ENCODE measurements at regions not wholly inside any gene's neighbourhood (a gene's known extent, or its start where the extent isn't known, plus 50 kb on each side); places are given as distances from the start of the nearest gene placed in this dataset.
"Not testable (repeated sequence)": the region's sequence is repeated elsewhere in the genome, so short reads cannot be mapped to it uniquely, and the experiment has no call there.

GRCh38 chr5:12573916-12574297 lies 669.7 kb upstream of the CTNND2 start:
- DNase-seq (ENCODE audit: low spot score): not testable (repeated sequence)

- no peak for DNase-seq (ENCODE audit: low spot score)
Measured at GRCh38 chr5:12570688-12571087, 666.4 kb upstream of the CTNND2 start.

DNA sequence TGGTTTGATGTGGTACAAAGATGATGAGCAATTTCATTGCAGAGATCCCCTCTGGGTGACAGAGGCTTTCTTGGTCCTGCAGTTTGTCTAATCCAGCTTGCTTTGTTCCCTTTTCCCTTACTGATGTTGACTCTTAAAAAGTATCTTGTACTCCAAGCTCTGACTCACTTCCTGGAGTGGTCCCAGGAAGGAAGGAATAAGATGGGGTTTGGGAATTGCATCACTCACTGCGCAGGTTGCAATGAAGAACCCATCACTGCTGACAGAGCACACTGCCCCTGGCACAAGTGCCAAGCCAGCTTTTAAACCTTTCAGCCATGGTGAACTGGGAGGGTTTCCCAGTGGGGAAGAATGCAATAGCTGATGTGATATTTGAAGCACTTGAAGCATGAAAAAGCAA lies 662.2 kb upstream of the CTNND2 start:
- DNase-seq (ENCODE audit: low spot score): no peak

GRCh38 chr5:12557012-12557411 lies 652.8 kb upstream of the CTNND2 start:
- DNase-seq (ENCODE audit: low spot score): no peak

DNA sequence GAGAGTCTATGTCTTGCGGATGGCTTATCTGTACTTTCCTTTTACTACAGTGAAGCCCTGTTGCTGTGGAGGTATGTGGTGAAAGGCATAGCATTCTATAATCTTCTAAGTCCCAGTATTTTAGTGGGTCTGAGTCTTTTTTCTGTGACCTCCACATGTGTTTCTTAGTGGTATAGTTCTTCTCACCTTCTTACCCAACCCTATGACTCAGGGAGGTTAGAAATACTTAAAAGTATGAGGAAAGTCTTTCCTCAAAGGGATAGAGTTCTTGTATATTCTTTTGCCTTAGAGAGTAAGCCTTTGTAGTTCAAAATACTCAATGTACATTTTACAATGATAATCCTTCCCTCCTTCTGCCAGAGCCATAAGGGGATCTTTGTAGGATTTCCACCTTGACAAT lies 621.9 kb upstream of the CTNND2 start:
- no peak for DNase-seq (ENCODE audit: low spot score)

DNA sequence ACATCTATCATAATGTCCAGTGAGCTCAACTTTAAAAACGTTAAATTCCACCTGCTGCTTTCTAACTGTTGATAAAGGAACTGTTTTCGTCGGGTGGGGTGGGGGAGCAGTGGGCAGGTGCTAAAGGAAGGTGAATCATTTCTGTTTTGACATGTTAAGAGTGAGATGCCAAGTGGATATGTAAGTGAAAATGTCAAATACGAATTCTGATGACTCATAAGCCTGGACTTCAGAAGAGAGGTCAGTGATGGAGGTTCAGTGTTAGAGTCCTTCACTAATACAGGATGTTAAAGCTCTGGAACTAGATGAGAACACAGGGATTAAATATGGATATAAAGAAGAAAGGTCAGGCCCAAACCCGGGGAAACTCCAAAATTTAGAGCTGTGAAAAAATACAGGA lies 617.9 kb upstream of the CTNND2 start:
- no peak for DNase-seq (ENCODE audit: low spot score)

DNA sequence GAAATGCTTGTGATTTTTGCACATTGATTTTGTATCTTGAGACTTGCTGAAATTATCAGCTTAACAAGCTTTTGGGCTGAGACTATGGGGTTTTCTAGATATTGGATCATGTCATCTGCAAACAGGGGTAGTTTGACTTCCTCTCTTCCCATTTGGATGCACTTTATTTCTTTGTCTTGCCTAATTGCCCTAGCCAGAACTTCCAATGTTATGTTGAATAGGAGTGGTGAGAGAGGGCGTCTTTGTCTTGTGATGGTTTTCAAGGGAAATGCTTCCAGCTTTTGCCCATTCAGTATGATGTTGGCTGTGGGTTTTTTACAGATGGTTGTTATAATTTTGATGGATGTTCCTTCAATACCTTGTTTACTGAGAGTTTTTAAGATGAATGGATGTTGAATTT lies 600.7 kb upstream of the CTNND2 start:
- not testable (repeated sequence) for DNase-seq (ENCODE audit: low spot score)

DNA sequence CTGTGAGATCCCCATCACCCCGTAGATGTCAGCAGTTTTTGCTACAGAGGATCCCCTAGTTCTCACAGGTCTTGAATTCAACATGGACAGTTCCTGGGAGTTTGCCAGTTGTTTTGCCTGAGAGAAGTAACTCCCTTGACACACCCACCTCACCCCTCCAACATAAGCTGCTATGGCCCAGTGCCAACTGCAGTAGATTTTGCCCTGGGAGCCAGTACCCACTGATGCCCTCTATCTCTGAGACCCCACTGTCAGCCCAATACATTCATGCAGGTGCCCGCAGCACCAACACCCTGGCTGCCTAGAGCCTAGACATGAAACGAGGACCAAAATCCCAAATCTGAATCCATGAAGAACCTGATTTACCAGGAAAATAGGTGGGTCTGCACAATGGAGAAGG lies 583.9 kb upstream of the CTNND2 start:
- DNase-seq (ENCODE audit: low spot score): no peak

DNA sequence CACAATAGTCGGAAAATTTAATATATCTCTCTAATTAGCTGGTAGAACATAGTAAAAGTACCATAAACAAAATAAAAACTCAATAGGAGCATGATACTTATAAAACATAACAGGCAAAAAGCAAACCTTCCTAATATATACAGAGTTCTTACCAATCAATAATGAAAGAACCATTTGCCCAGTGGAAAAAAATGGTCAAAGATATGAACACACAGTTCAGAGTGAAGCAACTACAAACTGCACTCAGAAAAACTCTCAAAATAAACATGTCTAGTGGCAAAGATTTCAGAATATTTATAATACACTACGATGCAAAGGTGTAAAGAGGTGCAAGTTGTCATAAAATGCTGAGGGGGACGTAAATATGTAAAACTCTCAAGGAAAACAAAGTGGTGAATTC lies 576.2 kb upstream of the CTNND2 start:
- no peak for DNase-seq (ENCODE audit: low spot score)

GRCh38 chr5:12477554-12477953 lies 573.3 kb upstream of the CTNND2 start:
- DNase-seq (ENCODE audit: low spot score): no peak

GRCh38 chr5:12467799-12468198 lies 563.6 kb upstream of the CTNND2 start:
- no peak for DNase-seq (ENCODE audit: low spot score)

- DNase-seq (ENCODE audit: low spot score): no peak
Measured at GRCh38 chr5:12460493-12461261, 556.4 kb upstream of the CTNND2 start.

GRCh38 chr5:12459326-12459725 lies 555.1 kb upstream of the CTNND2 start:
- no peak for DNase-seq (ENCODE audit: low spot score)

DNA sequence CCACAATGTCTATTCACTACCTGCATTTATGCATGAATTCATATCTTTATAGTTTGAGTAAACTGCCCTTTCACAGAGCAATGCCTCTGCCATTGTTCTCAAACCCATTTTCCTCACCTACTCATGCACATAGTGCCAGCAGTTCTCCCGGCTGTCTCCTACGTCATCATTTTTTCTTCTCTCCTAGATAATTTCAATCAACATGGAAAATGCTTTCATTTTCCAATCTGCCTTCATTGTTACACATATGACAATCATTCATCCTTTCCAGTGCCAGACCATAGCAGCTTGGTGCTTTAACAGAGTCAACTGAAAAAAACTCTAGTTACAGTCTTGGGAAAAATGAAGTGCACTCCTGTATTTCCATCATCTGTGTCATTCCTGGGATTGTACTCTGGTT lies 514.8 kb upstream of the CTNND2 start:
- DNase-seq (ENCODE audit: low spot score): no peak

DNA sequence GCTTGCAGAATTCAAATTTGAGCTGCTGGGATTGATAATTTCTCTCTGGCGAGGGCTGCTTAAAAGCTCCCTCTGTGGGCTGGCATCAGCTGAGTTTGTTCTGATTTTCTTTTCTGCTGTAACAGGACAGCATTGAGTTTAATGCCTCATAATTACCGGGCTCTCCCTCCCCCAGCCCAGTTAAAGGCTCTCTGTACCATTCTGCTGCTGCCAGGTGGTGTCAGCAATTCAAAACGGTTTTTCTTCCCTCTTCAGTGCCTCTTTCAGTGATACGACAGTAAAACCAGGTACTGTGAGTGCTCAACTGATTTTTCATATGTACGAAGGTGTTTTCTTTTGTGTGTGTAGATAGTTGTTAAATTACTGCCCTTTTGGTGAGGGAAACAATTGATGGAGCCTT lies 509.3 kb upstream of the CTNND2 start:
- no peak for DNase-seq (ENCODE audit: low spot score)

- DNase-seq (ENCODE audit: low spot score): no peak
Measured at GRCh38 chr5:12413075-12413474, 508.8 kb upstream of the CTNND2 start.

DNA sequence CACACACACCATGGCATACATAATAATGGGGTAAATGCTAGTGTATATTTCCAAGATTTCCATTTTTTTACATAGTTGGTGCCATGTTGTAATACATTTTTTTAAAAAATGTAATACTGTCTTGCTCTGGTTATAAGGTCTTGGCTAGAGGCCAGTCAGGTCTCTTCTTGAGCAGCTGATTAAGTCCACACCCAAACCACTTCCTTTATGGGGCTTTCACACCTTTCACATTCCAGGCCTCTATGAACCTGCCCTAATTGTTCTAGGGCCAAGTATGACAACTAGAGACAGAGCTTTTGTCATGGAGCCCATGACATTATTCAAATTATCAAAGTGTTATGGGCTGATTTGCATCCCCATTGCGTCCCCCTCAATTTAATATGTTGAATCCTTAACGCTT lies 495.6 kb upstream of the CTNND2 start:
- DNase-seq (ENCODE audit: low spot score): no peak

- no peak for DNase-seq (ENCODE audit: low spot score)
Measured at GRCh38 chr5:12392246-12392645, 488.0 kb upstream of the CTNND2 start.

DNA sequence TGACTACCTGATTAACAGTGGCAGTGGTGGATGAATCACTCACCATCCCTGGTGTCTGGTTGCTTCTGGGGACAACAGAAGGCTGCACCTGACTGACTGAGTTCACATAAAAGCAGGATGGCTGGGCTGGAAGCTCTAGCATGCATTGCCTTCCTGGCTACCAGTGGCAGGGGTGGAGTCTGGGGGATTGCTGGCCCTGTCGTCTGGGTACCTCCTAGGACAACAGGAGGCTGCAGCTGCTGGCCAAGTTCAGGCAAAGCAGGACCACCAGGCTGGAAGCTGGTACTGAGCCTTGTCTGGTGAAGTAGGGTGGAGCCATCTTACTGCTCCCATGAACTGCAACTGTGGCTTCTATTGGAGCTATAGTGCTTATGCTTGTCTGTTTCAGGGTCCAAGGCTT lies 480.8 kb upstream of the CTNND2 start:
- no peak for DNase-seq (ENCODE audit: low spot score)

DNA sequence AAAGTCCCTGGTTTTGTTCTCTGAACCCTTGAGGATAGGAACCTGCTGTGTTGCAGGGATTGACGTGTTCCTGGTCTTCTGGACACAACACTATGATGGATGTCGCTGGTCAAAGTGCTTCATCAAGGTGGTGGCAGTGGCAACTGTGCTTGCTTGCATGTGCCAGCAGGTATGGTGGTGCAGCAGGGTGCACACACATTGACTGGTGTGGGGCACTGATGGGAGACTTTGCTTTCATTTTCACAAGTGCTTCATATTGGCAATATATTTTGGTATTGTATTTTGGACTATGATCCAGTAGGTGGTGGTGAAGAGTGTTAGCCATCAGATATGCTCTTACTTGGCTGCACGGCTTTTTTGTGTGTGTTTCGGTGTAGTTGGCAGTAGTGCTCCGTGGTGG lies 479.8 kb upstream of the CTNND2 start:
- DNase-seq (ENCODE audit: low spot score): no peak

DNA sequence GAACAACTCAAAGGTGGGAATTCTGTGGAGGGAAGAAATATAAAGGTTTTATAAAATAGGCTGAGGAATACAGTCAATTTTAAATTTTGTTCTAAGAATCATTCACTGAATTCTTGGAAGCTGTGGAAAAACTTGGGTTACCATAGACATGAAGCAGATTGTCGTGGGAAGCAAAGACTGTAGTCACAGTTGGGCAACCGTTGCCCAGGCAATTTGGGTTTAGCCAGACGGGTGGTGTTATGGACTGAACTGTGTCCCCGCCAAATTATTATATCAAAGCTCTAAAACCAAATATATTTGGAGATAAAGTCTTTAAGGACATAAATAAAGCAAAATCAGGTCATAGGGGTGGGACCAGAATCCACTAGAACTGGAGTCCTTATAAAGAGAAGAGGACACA lies 463.7 kb upstream of the CTNND2 start:
- no peak for DNase-seq (ENCODE audit: low spot score)

DNA sequence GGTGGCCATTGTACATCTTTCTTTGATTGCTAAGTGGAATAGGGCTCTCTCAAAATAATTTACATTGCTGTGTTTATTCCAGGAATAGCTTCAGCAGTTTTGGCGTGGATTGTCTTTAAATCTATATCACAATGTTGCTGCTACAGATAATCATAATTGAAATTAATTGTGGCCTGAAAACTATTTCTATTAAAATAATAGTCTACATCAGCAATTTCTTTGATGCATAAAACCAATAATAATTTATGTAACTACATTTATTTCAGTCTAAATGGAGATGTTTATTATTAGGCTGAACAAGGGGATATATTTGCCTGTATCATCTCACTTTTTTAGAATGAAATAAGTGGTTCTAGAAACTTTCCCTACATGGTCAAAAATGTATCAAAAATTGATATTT lies 456.0 kb upstream of the CTNND2 start:
- no peak for DNase-seq (ENCODE audit: low spot score)

GRCh38 chr5:12358371-12359090 lies 454.3 kb upstream of the CTNND2 start:
- DNase-seq (ENCODE audit: low spot score): no peak

- DNase-seq (ENCODE audit: low spot score): no peak
Measured at GRCh38 chr5:12357626-12358025, 453.4 kb upstream of the CTNND2 start.

Data from ecto neural progenitor cell (in vitro differentiated cells).